ENCODE measurements at regions not wholly inside any gene's neighbourhood (a gene's known extent, or its start where the extent isn't known, plus 50 kb on each side); places are given as distances from the start of the nearest gene placed in this dataset.
A peak's percentile ranks its signal among the peaks of the same experiment; 100 is the strongest.
"Not testable (repeated sequence)": the region's sequence is repeated elsewhere in the genome, so short reads cannot be mapped to it uniquely, and the experiment has no call there.

- DNase-seq = no peak
These were observed 66.3 kb upstream of the RASGRF1 start for GRCh38 chr15:79156704-79157375.

GRCh38 chr15:79154483-79155135, 64.0 kb upstream of the RASGRF1 start:
- DNase-seq = peak; percentile 19

GRCh38 chr15:79144290-79144689, 53.7 kb upstream of the RASGRF1 start:
- DNase-seq = not testable (repeated sequence)

GRCh38 chr15:79140846-79141570, 50.4 kb upstream of the RASGRF1 start:
- no peak for DNase-seq

All from right kidney (tissue), 1 donor.